Endothelial cell of umbilical vein (primary cell): ENCODE measurements at regions not wholly inside any gene's neighbourhood (a gene's known extent, or its start where the extent isn't known, plus 50 kb on each side); places are given as distances from the start of the nearest gene placed in this dataset.

Experiments used
- BruUV-seq: library from RNA; stranded (reverse); fragments of 400-500 nt; replicated peaks from 2 replicates; lab custom pipeline; 2021; lab: Mats Ljungman, UMichigan
- CTCF ChIA-PET: fragments of 300-600, 350-600 bp; sonication (Branson Sonifier 250); formaldehyde crosslinking; loops from one replicate; lab custom pipeline; 2021; ENCODE audit warnings: antibody characterized with exemption, inconsistent platforms; lab: Charles Lee
- POLR2A ChIA-PET: fragments of 300-600, 350-600 bp; sonication (Branson Sonifier 250); formaldehyde crosslinking; loops from one replicate; lab custom pipeline; 2021; ENCODE audit warnings: antibody characterized with exemption, inconsistent platforms; lab: Charles Lee
- DNase-seq: peaks from one replicate; pipeline ENCODE4 v3.0.0-alpha.2; 2011; ENCODE audit warnings: low read depth, low spot score
- FAIRE-seq: peaks from 2 replicates; lab custom pipeline; 2011; peaks lifted over from hg19 to GRCh38; lab: Jason Lieb, UNC
- H2AFZ ChIP-seq: 2 replicates; pipeline ENCODE4 v1.6.0; 2012; ENCODE audit warnings: low read depth, low read length, control low read depth, inconsistent platforms
- H3K27ac ChIP-seq: 2 replicates; pipeline ENCODE4 v1.5.1; 2011; ENCODE audit warnings: low read depth, mild to moderate bottlenecking, control low read depth, low read length, moderate library complexity; ENCODE audit not compliant: insufficient read depth
- H3K27me3 ChIP-seq, 2 experiments: 2 replicates each; pipeline versions ENCODE4 v1.6.0 to v1.6.1; 2011; ENCODE audit warnings: low read length in 2 of 2, mixed read lengths in 1 of 2; ENCODE audit not compliant: control insufficient read depth in 2 of 2, insufficient read depth in 2 of 2
- H3K36me3 ChIP-seq, 2 experiments: 2 replicates in 1 of 2; 3 replicates in 1 of 2; pipeline ENCODE4 v1.5.1; 2011; ENCODE audit warnings: low read length in 2 of 2, mild to moderate bottlenecking in 1 of 2, moderate library complexity in 1 of 2; ENCODE audit not compliant: control insufficient read depth in 2 of 2, insufficient read depth in 2 of 2; ENCODE audit errors: extremely low read depth in 1 of 2
- H3K4me1 ChIP-seq: 3 replicates; pipeline ENCODE4 v1.5.1; 2011; ENCODE audit warnings: mild to moderate bottlenecking, low read length; ENCODE audit not compliant: control insufficient read depth, insufficient read depth; ENCODE audit errors: extremely low read depth
- H3K4me2 ChIP-seq: 2 replicates; pipeline ENCODE4 v1.6.1; 2011; ENCODE audit warnings: low read length, control low read depth, mixed read lengths; ENCODE audit not compliant: insufficient read depth
- H3K4me3 ChIP-seq, 3 experiments: fragments of 200-600 bp in 1 of 3; sonication (generic), shearing (Covaris generic) in 1 of 3; replicated peaks in 1 of 3; 2 replicates each; pipeline ENCODE4 v1.5.1; 2011 to 2016; ENCODE audit warnings: control low read depth in 3 of 3, low read length in 3 of 3, mild to moderate bottlenecking in 2 of 3, inconsistent platforms in 1 of 3, low read depth in 1 of 3, moderate library complexity in 1 of 3; ENCODE audit not compliant: insufficient read depth in 1 of 3
- H3K79me2 ChIP-seq: 2 replicates; pipeline ENCODE4 v1.6.0; 2012; ENCODE audit warnings: low read length, inconsistent platforms; ENCODE audit not compliant: control insufficient read depth, insufficient read depth
- H3K9ac ChIP-seq: replicated peaks from 2 replicates; pipeline ENCODE3; 2011; ENCODE audit warnings: low read length, control low read depth; ENCODE audit not compliant: insufficient read depth; ENCODE audit errors: extremely low read depth
- H3K9me1 ChIP-seq: replicated peaks from 3 replicates; pipeline ENCODE4 v1.6.0; 2011; ENCODE audit warnings: mild to moderate bottlenecking, low read length; ENCODE audit not compliant: control insufficient read depth, insufficient read depth; ENCODE audit errors: extremely low read depth
- H3K9me3 ChIP-seq: replicated peaks from 2 replicates; pipeline ENCODE4 v1.5.1; 2012; ENCODE audit warnings: low read length, inconsistent platforms; ENCODE audit not compliant: control insufficient read depth, insufficient read depth
- H4K20me1 ChIP-seq: replicated peaks from 2 replicates; pipeline ENCODE3; 2011; ENCODE audit warnings: mild to moderate bottlenecking, low read length; ENCODE audit not compliant: control insufficient read depth, insufficient read depth; ENCODE audit errors: extremely low read depth
- EZH2 ChIP-seq: IDR thresholded peaks from 2 replicates; pipeline ENCODE4 v1.6.1; 2012; ENCODE audit warnings: borderline replicate concordance, low read depth, mild to moderate bottlenecking, moderate library complexity, low read length, inconsistent platforms; ENCODE audit not compliant: severe bottlenecking
- FOS ChIP-seq: IDR thresholded peaks from 2 replicates; pipeline ENCODE4 v1.6.1; 2011; ENCODE audit warnings: mild to moderate bottlenecking, low read length, moderate library complexity, borderline replicate concordance; ENCODE audit not compliant: insufficient read depth
- GATA2 ChIP-seq: IDR thresholded peaks from 2 replicates; pipeline ENCODE4 v1.7.0; 2011; ENCODE audit warnings: low read depth, mild to moderate bottlenecking, moderate library complexity, mixed read lengths, low read length; ENCODE audit not compliant: insufficient read length, insufficient read depth
- JUN ChIP-seq: IDR thresholded peaks from 2 replicates; pipeline ENCODE4 v1.6.1; 2011; ENCODE audit warnings: borderline replicate concordance, low read depth; ENCODE audit not compliant: insufficient read length, insufficient read depth
- MYC ChIP-seq: IDR thresholded peaks from one replicate; pipeline ENCODE4 v1.6.1; 2011; ENCODE audit warnings: mild to moderate bottlenecking, low read depth, low read length
- POLR2A ChIP-seq: IDR thresholded peaks from 2 replicates; pipeline ENCODE4 v1.6.1; 2012; ENCODE audit warnings: low read depth, mild to moderate bottlenecking, control low read depth, low read length
- POLR2AphosphoS5 ChIP-seq: IDR thresholded peaks from 2 replicates; pipeline ENCODE4 v1.6.1; 2012; ENCODE audit warnings: low read depth, mild to moderate bottlenecking, control low read depth, low read length, moderate library complexity; ENCODE audit not compliant: insufficient read depth
- dilution Hi-C: fragments of 300-500 bp; cut with MboI; formaldehyde crosslinking; loops from one replicate; pipeline ENCODE4 v1.15.0; 2019; ENCODE audit warnings: low sequenced_read_pairs; ENCODE audit not compliant: extremely low pct_ligation_motif_present
- intact Hi-C: fragments of 100-400 bp; cut with micrococcal nuclease; formaldehyde crosslinking; loops from one replicate; pipeline ENCODE4 v1.10.0; 2022
- TF ChIP-seq, protein P1 (sequence below): IDR thresholded peaks from 2 replicates; pipeline ENCODE4 v1.6.1; 2011; ENCODE audit not compliant: insufficient read depth, insufficient read length
- TF ChIP-seq, protein P2 (sequence below), 2 donors: IDR thresholded peaks; 1 replicate in 1 of 2; 2 replicates in 1 of 2; pipeline ENCODE4 v1.5.1; 2011; ENCODE audit warnings: low read length in 2 of 2, mild to moderate bottlenecking in 2 of 2, moderate library complexity in 2 of 2, control low read depth in 1 of 2, inconsistent platforms in 1 of 2, low read depth in 1 of 2; ENCODE audit not compliant: insufficient read depth in 1 of 2; ENCODE audit errors: extremely low read depth in 1 of 2

DNA sequence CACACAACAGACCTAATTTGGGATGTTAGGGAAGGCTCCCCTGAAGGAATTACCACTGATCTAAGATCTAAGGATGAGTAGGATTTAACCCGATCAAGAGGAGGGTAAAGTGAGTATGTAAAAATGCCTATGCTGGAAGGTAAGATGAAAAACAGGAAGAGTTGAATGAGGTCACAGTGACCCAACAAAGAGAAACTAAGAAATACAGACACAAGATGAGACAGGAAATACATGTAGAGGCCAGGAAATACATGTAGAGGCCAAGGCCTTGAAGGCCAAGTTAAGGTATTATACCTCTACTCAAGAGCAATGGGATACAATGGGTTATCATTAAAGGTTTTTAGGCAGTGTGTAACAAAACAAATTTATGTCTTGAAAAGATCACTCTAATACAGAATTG, 131.6 kb upstream of the TANK start:
- no peaks in the 10 kb centered on the region for H4K20me1 ChIP-seq
- H3K9me1 ChIP-seq = no peaks in the 10 kb centered on the region
- no peak overlapping the region for H3K4me3 ChIP-seq
- no peak overlapping the region for H3K27ac ChIP-seq
- no TSS peak for BruUV-seq
- no peak for FAIRE-seq
- dilution Hi-C loops (no loop called here), intact Hi-C loops (no loop called here)
- no peaks in the 10 kb centered on the region for H3K9me3 ChIP-seq
- no peak overlapping the region for H3K4me2 ChIP-seq
- H3K27me3 ChIP-seq = peaks cover 7 to 10% of the 10 kb centered on the region in 2 experiments
- H2AFZ ChIP-seq = no peak overlapping the region
- H3K79me2 ChIP-seq = no peaks in the 10 kb centered on the region
- ChIA-PET CTCF (no interaction called here), POLR2A (no interaction called here)
- no peak for DNase-seq
- H3K9ac ChIP-seq = no peak overlapping the region
- TF ChIP-seq FOS (no peak), POLR2A (no peak), JUN (no peak), POLR2AphosphoS5 (no peak), EZH2 (no peak), MYC (no peak), GATA2 (no peak)
- TF ChIP-seq, protein P1, sequence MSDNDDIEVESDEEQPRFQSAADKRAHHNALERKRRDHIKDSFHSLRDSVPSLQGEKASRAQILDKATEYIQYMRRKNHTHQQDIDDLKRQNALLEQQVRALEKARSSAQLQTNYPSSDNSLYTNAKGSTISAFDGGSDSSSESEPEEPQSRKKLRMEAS = no peak
- TF ChIP-seq, protein P2, sequence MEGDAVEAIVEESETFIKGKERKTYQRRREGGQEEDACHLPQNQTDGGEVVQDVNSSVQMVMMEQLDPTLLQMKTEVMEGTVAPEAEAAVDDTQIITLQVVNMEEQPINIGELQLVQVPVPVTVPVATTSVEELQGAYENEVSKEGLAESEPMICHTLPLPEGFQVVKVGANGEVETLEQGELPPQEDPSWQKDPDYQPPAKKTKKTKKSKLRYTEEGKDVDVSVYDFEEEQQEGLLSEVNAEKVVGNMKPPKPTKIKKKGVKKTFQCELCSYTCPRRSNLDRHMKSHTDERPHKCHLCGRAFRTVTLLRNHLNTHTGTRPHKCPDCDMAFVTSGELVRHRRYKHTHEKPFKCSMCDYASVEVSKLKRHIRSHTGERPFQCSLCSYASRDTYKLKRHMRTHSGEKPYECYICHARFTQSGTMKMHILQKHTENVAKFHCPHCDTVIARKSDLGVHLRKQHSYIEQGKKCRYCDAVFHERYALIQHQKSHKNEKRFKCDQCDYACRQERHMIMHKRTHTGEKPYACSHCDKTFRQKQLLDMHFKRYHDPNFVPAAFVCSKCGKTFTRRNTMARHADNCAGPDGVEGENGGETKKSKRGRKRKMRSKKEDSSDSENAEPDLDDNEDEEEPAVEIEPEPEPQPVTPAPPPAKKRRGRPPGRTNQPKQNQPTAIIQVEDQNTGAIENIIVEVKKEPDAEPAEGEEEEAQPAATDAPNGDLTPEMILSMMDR (IDR thresholded peaks at IDR 0.05; ENCODE audit: extremely low read depth in 1 of 2, insufficient read depth in 1 of 2, low read depth in 1 of 2, low read length in 2 of 2) = no peak
- no peaks in the 10 kb centered on the region for H3K4me1 ChIP-seq
- H3K36me3 ChIP-seq = no peaks in the 10 kb centered on the region
